Gastroesophageal sphincter (tissue), 3 donors: ENCODE measurements at regions not wholly inside any gene's neighbourhood (a gene's known extent, or its start where the extent isn't known, plus 50 kb on each side); places are given as distances from the start of the nearest gene placed in this dataset.

ENCODE experiments used
- POLR2A ChIP-seq, 2 donors: fragments of 450-650 bp; IDR thresholded peaks; one replicate each; pipeline ENCODE4 v1.6.1; 2017; ENCODE audit warnings: antibody characterized with exemption in 2 of 2, mild to moderate bottlenecking in 2 of 2, moderate library complexity in 1 of 2
- POLR2AphosphoS5 ChIP-seq: sonication (generic); formaldehyde crosslinking; IDR thresholded peaks from one replicate; pipeline ENCODE4 v1.6.1; 2017; ENCODE audit warnings: antibody characterized with exemption
- TF ChIP-seq, protein P1 (sequence below), 4 experiments: fragments of 200-600 bp in 2 of 4; fragments of 450-650 bp in 2 of 4; sonication (generic) in 1 of 4; IDR thresholded peaks; one replicate each; pipeline ENCODE4 v1.5.1; 2017 to 2019; ENCODE audit warnings: antibody characterized with exemption in 4 of 4, mild to moderate bottlenecking in 2 of 4, moderate library complexity in 2 of 4

DNA sequence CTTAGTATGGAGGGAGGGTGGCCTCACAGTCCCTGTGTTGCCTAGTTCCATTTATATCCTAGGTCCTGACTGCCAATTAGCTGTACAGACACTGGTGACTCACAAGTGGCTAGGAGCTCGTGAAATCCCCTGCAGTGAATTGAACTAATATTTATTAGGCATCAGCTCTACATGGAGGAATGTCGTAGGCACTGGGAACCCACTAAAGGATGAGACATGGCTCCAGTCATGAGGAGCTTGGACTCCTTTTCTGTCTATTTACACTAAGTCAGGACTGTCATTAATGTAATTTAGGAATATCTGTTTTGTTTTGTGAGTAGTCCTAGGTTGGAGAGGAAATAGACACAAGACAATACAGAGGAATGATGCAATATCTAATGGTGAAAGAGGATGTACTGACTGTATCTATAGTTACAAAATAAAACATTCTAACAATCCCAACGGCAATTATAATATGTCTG is 67.7 kb downstream of the MID1IP1 start:
- TF ChIP-seq, protein P1, sequence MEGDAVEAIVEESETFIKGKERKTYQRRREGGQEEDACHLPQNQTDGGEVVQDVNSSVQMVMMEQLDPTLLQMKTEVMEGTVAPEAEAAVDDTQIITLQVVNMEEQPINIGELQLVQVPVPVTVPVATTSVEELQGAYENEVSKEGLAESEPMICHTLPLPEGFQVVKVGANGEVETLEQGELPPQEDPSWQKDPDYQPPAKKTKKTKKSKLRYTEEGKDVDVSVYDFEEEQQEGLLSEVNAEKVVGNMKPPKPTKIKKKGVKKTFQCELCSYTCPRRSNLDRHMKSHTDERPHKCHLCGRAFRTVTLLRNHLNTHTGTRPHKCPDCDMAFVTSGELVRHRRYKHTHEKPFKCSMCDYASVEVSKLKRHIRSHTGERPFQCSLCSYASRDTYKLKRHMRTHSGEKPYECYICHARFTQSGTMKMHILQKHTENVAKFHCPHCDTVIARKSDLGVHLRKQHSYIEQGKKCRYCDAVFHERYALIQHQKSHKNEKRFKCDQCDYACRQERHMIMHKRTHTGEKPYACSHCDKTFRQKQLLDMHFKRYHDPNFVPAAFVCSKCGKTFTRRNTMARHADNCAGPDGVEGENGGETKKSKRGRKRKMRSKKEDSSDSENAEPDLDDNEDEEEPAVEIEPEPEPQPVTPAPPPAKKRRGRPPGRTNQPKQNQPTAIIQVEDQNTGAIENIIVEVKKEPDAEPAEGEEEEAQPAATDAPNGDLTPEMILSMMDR (IDR thresholded peaks at IDR 0.05): no peak
- TF ChIP-seq POLR2A (IDR thresholded peaks at IDR 0.05) (no peak), POLR2AphosphoS5 (no peak)
